ENCODE measurements at regions not wholly inside any gene's neighbourhood (a gene's known extent, or its start where the extent isn't known, plus 50 kb on each side); places are given as distances from the start of the nearest gene placed in this dataset.

- no peak for DNase-seq (ENCODE audit: low read depth in 4 of 4, low spot score in 2 of 4)
Observed at GRCh38 chr19:33946535-33947264, 150.0 kb downstream of the KCTD15 start.

DNA sequence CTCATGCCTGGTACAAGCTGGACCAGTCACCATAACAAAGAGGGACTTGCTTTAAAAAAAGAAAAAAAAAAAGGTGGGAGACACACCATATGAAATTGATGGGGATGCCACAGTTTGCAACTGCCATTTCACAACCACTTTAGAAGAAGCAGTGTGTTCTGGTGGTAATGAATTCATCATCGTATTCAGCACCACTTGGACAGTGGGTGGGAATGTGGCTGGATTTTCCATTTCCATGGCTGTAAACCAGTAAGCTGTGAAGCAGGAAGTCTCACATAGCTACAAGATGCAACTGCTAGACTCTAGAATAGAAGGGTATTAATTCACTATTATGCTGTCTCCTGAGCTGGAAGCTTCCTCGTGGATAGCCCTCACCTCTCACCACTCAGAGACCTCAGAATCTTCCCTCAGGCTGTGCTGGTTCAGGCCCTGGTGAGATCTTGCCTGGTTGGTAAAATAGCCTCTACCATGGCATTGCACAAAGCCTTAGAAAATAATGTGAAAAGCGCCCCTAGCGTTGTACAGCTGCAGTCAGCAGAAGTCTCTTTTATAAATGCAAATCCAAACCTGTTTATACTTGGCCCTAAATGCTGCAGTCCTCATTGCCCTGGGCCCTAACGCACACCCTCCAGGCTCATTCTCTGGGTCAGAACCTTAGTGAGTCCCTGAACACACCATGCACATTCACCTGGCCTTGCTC is 150.7 kb downstream of the KCTD15 start:
- no peak for DNase-seq (ENCODE audit: low read depth in 4 of 4, low spot score in 2 of 4)

DNA sequence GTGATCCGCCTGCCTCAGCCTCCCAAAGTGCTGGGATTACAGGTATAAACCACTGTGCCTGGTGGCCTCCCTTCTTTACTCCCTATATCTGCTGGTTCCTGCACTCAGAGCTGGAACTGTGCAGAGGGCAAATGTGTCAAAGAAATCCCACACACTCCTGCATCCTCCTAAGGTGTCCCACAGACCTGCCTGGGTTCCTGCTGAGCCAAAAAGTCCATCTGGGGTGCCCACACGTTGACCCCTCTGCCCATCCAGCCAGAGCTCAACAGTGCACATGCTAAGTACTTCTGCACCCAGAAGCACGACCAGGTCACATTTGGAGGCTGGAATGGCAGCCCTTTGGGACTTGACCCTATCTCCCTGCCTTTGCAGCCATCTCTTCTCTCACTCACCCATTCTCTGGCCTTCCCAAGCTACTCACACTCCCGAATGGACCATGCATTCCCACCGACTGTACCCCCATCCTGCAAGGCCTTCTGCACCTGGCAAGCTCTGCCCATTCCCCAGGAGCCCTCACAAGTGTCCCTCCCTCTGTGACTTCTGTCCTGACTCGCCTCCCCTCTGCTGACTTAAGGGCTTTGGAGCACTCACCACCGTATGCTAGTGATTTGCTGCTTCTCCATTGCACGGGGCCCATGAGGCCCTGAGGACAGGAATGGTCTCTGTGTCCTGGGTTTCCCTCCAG is 152.1 kb downstream of the KCTD15 start:
- DNase-seq (ENCODE audit: low read depth in 4 of 4, low spot score in 2 of 4), result no peak

DNA sequence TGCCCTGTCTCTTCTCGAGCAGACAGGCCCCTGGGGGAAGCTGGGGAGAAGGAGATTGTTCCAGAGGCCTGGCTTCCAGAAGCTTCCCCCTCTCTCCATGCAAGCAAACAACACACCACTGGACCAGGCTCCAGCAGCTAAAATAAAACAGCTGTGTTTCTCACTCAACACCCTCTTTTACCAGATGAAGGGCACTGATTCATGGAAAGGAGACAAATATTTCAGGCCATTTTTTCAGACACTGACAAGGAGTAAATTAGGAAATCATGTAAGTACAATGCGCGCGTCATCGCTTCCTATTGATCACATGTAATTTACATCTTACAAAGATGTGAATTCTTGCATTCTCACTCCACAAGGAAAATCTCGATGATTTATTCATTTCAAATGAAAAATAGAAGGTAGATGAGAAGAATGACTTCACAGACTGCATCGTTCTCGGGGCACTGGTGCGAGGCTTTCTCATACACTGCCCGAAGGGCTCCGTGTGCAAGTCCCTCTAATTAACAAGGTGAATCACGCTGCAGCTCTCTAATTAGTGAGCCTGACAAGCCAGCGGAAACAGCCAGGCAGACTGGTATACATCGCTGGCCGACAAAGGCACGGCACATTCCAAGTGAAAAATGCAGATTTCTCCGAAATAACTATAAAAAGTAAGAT is 153.6 kb downstream of the KCTD15 start:
- no peak for DNase-seq (ENCODE audit: low read depth in 4 of 4, low spot score in 2 of 4)

DNA sequence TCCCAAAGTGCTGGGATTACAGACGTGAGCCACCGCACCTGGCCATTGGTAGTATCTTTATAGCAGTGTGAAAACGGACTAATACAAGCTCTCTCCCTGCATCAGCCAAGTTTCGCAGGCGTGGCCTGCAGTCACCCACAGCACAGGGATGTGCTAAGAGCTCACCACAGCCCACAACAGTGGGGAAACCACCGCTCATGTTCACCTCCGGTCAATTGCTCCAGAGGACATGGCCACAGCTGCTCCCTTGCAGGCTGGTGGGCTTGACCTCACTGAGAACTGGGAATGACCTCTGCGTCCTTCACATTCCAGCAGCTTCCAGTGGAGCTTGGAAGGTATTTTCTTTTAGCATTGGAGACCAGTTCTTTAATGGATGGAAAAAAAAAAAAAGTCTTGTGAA is 156.4 kb downstream of the KCTD15 start:
- no peak for DNase-seq (ENCODE audit: low read depth in 4 of 4, low spot score in 2 of 4)

DNA sequence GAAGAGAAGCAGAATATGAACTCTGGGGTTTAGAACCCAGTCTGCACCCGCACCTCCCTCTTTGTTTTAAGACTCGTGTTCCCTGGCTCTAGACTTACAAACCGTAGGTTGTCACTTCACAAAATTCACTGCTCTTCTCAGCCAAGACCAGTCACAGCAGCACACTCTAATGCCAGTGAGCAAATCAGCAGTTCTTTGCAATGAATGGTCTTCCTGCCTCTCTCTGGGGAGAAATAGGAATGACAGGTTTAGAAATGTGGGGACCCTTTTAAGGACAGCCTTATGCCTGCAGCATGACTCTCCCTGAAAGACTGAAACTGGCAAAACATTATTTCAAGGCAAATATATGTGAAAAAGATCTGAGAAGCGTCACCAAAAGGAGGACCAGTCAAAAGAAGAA is 156.9 kb downstream of the KCTD15 start:
- DNase-seq (ENCODE audit: low read depth in 4 of 4, low spot score in 2 of 4), result no peak

DNA sequence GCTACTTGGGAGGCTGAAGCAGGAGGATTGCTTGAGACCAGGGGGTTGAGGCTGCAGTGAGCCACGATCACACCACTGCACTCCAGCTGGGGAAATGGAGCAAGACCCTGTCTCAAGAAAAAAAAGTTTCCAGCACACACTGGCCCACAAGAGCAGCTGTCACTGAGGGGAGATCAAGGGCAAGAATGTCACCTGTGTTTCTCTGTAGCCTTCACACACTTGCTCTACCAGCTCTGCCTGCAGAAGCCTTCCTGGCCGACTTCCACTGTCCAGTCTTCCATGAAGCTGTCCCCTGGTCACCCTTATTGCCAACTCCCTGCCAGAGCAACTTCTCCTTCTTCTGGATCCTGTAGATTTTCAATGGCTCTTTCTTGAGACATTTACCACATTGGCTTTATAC is 158.0 kb downstream of the KCTD15 start:
- DNase-seq (ENCODE audit: low read depth in 4 of 4, low spot score in 2 of 4), result no peak

- no peak for DNase-seq (ENCODE audit: low read depth in 4 of 4, low spot score in 2 of 4)
Observed at GRCh38 chr19:33956941-33957340, 160.3 kb downstream of the KCTD15 start.

DNA sequence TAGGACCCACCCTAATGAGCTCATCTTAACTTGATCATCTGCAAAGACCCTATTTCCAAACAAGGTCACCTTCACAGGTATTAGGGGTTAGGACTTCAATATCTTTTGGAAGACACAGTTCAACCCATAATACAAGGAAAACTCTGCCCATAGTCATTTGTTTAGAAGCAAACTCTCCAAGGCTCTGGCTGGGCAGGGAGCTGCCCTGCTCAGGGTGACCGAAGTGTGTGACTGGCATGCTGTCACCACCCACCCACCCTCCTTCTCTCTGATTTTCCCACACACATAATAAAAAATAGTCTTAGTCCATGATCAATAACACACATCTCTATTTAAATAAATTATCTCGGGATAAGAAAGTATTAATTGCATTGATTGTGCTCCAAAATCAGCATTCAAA is 161.1 kb downstream of the KCTD15 start:
- DNase-seq (ENCODE audit: low read depth in 4 of 4, low spot score in 2 of 4), result no peak

DNA sequence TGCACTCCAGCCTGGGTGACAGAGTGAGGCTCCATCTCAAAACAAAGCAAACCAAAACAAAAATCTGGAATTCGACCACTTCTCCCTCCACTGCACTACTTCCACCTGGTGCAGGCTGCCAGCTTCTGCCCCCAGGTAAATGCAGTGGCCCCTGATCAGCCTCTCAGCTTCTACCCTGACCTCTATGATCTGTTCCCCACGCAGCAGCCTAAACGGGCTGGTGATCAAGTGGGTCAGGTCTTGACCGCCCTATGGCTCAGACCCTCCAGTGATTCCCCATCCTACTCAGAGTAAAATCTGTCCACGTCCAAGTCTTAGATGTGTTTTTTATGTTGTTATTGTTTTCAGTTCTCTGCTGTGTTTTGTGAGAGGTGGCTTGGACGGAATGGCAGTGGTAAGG is 163.9 kb downstream of the KCTD15 start:
- DNase-seq (ENCODE audit: low read depth in 4 of 4, low spot score in 2 of 4), result no peak

- DNase-seq (ENCODE audit: low read depth in 4 of 4, low spot score in 2 of 4), result no peak
Observed at GRCh38 chr19:33962161-33962560, 165.5 kb downstream of the KCTD15 start.

DNA sequence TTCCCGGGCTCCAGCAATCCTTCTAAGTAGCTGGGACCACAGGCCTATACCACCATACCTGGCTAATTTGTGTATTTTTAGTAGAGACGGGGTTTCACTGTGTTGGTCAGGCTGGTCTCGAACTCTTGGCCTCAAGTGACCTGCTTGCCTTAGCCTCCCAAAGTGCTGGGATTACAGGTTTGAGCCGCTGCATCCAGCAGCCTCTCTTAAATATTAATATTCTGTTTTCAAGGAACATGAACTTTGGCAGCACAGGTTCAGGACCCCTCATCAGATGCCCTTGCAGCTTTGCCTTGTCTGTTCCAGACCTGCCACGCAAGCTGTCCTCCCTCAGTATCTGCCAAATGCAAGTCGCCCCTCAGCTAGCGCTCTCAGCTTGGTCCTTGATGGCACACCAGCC is 166.8 kb downstream of the KCTD15 start:
- no peak for DNase-seq (ENCODE audit: low read depth in 4 of 4, low spot score in 2 of 4)

DNA sequence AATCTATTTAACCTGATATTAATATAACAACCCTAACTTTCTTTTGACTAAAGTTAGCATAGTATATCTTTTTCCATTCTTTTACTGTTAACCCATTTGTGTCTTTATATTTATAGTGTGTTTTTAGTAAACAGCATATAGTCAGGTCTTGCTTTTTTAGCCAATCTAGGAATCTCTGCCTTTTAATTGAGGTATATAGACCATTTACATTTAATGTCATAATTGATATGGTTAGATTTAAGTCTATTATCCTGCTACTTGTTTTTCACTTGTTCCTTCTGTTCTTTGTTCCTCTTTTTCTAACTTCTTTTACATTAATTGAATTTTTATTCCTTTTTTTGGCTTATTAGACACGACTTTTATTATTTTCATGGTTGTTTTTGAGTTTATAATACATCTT is 174.4 kb downstream of the KCTD15 start:
- no peak for DNase-seq (ENCODE audit: low read depth in 4 of 4, low spot score in 2 of 4)

DNA sequence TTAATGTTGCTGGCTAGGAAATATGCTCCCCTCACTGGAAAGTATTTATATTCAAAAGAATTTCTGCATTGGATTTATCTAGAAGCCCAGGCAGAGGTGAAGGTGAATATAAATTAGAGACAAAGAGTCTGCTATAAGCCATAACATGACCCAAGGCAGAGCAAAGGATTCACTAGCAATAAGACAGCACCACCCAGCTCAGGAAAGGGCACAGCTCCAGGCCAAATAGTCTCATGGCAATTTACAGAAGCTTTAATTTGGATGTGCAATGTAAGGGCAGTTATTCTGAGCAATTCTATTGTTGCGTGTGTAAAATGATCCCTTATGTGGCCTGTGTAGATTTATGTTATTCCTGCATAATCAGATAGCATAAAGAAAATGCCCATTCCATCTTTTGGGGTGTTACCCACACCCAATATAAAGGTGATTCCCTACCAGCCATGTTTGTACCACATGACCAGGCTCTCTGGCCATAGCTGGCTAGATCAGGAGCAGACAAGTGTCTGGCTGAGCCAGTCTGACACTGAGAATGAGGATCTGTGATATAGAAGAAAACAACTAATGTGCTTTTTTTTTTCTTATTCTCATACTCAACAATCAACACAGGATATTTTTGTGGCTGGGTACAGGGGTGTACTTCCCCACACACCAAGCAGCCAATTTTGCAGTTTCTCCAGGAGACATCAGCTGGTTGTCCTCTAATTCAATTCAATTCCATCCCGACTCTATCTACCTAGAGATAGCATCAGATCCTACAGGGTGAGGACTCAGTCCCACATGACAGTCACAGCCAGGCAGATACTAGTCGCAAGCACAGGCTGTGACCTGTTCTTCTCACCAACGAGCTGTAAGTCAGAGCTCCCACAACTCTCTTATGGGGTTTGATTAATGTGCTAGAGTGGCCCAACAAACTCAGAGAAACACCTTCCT is 181.4 kb downstream of the KCTD15 start:
- DNase-seq (ENCODE audit: low read depth in 4 of 4, low spot score in 2 of 4), result no peak

GRCh38 chr19:33982706-33983105 is 186.0 kb downstream of the KCTD15 start:
- no peak for DNase-seq (ENCODE audit: low read depth in 4 of 4, low spot score in 2 of 4)

GRCh38 chr19:33988601-33989000 is 183.7 kb upstream of the LSM14A start:
- no peak for DNase-seq (ENCODE audit: low read depth in 4 of 4, low spot score in 2 of 4)

DNA sequence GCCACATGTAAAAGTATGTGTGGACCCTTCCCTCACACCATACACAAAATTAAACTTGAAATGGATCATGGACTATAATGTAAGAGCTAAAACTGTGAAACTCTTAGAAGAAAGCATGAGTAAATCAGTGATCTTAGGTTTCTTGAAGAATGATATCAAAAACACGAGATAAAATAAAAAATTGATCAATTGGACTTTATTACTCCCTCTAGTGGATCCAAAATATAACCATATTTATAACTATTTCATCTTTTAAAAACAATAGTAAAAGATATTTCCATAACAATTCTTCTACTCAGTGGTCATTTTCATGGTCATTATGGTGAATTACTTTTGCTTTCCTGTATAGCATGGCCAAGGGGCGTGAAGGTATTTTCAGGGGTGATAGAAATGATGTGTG is 174.6 kb upstream of the LSM14A start:
- no peak for DNase-seq (ENCODE audit: low read depth in 4 of 4, low spot score in 2 of 4)

DNA sequence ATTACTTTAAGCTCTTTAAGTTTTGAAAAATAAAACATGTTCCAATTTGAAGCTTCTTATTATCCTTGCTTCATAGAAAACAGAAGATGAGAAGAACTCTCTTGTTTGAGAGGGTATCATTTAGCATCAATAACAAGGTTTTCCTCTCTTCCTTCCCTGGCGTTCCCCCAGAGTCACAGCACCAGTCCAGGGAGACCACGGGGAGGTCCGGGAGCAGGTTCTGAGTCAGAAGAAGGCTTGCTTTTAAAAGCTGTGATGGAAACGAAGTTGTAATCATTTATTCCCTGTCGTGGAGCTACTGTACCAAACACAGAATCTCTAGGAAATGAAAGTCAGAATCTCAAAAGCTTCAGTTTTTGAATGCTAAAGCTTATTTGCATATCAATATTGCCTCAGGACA is 174.0 kb upstream of the LSM14A start:
- no peak for DNase-seq (ENCODE audit: low read depth in 4 of 4, low spot score in 2 of 4)

- DNase-seq (ENCODE audit: low read depth in 4 of 4, low spot score in 2 of 4), result no peak
Observed at GRCh38 chr19:33998739-33999345, 173.5 kb upstream of the LSM14A start.

GRCh38 chr19:34017024-34017423 is 155.3 kb upstream of the LSM14A start:
- no peak for DNase-seq (ENCODE audit: low read depth in 4 of 4, low spot score in 2 of 4)

Measured in left renal cortex interstitium (tissue), 4 donors.